ENCODE measurements at regions not wholly inside any gene's neighbourhood (a gene's known extent, or its start where the extent isn't known, plus 50 kb on each side); places are given as distances from the start of the nearest gene placed in this dataset.

DNA sequence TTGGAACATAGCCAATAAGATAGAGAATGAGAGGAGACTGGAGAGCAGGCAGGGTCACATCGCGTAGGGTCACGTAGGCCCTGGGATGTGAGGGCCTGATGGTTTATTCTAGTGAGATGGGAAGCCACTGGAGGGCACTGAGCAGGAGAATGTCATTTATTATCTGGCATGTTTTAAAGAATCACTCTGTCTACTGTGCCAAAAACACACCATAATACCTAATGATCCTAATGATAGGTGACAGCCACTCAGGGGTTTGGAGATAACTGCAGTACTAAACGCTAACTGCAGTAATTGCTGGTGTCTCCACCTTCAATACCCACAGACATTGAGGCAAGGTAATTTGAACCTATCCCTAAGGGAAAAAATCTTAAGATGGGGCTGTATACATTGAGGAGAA is 185.4 kb downstream of the TTLL7 start:
- DNase-seq: no peak

DNA sequence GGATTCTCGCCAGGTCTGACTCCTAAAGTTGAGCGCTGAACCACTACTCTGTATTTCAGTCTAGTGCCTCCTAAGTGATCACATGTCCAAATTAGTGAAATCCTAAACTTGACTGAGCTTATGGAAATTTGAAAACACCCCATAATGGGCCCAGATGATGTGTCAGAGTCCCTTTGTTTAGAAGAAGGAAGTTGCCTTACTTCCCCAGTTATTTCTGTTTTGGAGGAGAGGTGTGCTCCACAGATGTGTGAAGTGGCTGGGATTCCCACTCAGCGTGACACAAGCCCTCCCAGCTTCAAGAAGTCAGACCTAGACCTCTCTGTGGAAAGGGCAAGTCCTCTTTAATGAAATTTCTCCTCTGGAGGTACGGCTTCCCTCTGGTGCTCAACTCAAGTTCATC is 188.8 kb downstream of the TTLL7 start:
- DNase-seq: peak; percentile 27 to 57 (median 37)

DNA sequence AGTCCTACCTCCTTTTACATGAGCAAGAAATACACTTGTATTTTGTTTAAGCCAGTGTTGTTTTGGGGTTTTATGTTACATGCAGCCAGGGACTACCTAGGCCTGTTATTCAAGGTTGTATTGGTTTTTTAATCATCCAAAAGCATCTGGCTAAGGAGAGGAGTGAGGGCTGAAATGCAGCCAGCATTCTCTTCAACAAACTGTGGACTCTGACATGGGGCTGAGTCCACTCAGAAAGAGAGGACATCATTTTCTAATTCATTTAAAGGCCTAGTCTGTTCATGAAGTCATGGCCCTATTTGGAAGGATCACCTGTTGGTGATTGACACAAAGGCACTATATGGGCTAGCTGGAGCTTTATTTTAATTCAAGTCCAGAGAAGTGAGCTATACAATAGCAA is 190.4 kb downstream of the TTLL7 start:
- no peak for DNase-seq

GRCh38 chr1:83807821-83808220 is 191.1 kb downstream of the TTLL7 start:
- DNase-seq: no peak

GRCh38 chr1:83807231-83807630 is 191.7 kb downstream of the TTLL7 start:
- DNase-seq: no peak

- DNase-seq: no peak
Observed at GRCh38 chr1:83805921-83806320, 193.0 kb downstream of the TTLL7 start.

DNA sequence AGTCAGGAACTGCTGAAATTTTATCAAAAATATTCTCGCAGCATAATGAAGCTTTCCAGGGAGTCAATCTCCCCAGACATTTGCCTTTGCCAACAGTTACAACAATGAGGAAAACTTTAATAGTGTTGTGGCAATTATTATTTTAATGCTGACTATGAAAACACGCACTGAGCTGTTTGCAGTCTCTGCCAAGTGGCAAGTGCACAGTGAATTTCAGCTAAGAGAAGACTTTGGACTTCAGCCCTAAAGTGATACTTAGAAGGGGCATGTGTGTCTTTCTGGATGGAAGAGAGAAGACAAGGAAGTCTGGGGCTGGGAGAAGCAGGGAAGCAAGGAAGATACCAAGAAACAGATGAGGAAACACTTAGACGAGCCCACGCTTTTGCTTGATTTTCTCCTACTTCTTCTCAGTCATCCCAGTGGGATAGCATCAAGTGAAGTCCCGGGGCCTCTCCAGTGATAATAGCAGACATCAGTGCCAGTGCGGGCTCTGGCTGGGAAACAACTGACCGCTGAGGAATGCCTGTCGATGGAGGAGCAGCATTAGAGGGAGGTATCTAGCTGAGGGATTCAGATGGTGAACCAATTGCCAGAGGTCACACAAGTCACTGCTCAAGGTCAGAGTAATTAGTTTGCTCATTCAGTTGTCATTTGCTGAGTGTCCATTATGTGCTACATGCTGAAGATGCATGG is 196.3 kb downstream of the TTLL7 start:
- DNase-seq: no peak

DNA sequence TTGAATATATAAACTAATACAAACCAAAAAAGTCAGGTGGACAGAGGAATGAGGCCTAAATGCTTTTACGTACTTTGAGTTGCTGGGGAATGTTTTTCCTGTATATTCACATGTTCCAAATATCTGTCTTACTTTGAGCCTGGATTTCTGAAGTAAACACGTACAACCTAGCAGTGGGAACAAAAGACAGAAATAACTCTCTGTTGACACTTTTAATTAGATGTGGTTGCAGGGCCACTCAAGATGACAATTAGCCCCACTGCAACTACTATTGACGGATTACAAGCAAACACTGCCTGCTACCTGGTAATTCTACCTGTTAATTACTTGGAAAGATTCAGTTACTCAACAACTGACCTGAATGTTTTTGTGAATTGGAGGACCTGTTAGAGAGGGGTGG is 196.9 kb downstream of the TTLL7 start:
- no peak for DNase-seq

DNA sequence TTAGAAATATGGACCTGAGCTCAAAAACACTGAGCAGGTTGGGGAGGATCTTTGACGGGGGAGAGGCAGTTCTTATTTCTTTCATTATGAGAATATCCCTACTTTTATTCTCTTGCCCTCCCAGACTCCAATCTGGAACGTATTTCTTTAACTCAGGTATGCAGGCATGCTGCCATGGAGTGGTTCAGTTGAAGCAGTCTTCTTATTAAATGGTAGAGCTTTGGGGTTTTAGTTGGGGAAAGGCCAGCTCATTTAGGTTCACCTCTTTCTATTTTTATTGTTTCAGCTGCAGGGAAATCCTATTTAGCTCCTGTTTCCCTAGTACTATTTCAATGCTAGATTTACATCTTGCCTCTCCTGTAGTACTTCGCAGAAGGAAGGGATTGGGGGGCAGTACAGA is 198.9 kb downstream of the TTLL7 start:
- DNase-seq: no peak

- DNase-seq: no peak
Observed at GRCh38 chr1:83799594-83799993, 199.3 kb downstream of the TTLL7 start.

DNA sequence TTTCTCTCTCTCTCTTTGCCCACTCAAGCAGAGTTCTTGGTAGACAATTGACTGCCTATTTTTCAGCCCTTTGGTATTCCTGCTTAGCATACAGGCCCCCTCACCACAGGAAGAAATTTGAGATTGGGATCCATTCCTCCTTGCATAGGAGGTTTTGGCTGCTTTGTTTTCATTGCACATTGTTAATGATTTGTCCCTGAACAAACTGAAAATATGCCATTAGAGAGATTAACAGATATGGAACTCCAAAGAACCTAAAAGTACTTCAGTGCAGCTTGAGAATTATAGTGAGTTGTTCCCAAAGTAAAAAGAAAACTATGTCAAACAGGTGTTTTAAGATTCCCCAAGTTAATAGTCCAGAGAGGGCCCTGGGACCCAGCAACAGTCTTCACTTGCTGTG is 200.0 kb downstream of the TTLL7 start:
- no peak for DNase-seq

DNA sequence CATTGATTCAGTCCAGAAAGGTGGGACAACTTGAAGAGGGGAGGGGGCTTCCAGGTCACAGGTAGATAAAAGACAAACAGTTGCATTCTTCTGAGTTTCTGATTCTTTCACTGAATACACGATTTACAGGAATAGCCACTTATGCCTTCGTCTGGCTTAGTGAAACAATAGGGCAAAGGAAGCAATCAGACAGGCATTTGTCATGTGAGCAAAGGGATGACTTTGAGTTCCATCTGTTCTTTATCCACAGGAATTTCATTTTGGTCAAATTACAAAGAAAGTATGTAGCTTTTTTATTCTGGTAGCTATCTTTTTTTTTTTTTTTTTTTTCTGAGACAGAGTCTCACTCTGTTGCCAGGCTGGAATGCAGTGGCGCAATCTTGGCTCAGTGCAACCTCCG is 202.5 kb downstream of the TTLL7 start:
- DNase-seq: no peak

- no peak for DNase-seq
Observed at GRCh38 chr1:83794384-83794783, 204.5 kb downstream of the TTLL7 start.

DNA sequence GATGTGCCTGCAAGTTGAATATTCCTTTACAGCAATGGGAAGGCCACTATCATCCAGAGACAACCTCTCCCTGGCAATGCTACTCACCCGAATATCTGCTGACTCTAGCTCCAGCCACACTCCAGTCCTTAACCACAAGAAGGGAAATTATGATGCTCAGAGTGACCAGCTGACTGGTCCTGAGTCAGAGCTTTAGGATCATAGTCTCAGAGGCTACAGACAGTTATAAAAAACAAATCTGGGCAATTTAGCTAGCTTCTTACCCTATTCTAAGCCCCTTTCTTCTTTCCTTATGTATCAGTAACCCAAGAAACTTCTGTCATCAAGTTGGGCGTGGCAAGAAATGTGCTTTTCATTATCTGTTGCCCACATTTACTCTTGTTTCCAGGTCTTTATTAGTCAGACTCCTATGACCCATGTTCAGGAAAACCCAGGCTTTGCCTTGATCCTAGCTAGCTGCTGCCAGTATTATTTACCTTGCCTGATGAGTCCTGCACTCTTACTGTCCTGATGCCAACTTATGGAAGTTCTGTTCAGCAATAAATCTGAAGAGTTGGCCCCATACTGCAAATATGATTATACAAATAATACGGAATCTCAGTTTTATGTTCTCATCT is 207.0 kb downstream of the TTLL7 start:
- peak; percentile 39 to 60 (median 41) for DNase-seq

DNA sequence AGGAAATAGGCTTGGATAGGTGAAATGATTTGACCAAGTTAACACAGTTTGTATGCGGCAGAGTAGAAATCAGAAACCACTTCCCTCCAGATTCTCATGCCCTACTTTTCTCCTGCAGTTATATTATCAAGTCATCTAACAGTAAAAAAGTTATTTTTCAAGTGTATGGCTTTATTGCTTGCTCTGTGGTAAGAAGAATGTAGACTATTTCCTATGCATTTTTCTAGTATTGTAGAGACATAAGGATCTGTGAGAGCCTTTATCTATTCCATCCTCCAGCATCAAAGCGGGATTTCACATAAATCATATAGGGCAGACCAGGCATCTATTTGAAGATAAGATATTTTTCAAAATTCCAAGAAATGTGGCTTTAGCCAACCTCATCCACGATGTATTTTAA is 208.5 kb downstream of the TTLL7 start:
- no peak for DNase-seq

DNA sequence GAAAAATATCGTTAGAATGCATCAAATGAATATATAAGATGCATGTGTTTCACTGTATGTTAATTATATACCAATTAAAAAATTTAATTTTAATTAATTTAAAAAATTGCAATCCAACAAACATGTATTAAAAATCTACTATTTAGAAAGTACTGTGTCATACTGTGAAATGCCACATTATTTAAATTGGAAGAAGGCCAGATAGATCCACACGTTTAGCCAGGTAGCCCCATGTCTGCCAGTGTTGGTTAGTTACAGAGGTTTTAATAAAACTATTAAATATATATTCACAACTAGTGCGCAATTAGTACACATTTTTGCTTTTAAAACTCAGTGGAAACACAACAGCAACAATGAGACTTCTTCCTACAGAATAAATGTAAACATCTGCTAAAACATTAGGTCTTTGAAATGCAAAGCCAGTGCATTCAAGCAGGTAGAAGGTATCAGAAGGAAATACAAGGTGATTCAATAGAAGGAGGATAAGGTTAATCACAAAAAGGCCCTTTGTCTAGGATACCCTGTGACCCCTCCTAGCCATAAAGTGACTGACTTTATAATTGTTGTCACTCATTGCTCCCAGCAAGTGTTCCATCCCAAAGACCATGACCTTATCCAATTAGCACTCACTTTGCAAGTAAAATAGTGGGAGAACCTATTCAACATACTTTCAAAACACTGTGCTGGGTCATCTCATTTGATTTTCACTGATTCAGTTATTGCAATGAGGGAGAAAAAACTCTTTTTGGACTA is 211.5 kb downstream of the TTLL7 start:
- no peak for DNase-seq

DNA sequence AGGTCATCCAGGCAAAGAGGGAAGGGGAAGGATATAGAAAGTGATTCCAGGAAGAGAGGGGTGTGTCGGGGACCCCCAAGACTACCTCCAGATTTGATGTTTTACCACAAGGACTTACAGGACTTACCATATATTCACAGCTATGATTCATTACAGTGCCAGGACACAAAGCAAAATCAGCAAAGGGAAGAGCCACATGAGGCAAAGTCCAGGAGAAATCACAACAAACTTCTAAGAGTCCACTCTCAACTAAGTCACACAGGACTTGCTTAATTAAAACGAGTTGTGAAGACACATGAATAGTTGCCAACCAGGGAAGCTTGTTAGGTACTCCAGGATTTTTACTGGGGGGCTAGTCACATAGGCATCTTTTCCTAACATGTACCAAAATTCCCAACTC is 217.3 kb downstream of the TTLL7 start:
- DNase-seq: no peak

DNA sequence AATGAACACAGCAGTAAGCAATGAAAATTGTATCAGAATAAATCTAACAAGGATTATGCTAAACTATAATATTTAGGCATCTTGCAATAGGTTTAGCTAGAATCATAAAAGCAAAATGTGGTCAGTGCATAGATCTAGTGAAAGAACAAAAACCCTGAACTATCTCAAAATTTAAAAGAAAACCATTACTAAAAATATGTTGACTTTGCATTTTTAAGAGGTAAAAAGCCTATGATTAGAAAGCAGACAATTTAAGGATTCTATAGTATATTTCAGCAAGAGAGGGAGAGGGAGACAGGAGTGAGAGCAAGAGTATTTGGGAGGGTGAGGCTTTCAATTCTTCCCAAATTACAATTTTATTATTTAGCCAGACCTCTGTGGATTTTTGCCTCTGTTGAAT is 219.4 kb downstream of the TTLL7 start:
- DNase-seq: no peak

DNA sequence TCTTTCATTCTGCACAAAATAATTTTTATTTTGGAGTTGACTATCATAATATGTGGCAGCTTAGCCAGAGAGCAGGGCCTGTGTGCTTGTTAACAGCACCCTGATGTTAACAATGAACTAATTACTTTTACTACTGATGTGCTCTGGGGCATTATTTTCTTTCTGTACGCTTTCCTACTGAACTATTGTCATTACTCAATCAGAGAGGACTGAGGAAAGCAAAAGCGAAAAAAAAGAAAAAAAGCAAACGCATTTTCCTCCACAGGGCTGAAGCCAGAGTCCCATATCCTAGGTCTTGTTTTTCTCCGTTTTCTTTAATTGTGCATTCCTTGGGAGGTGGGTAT is 221.2 kb downstream of the TTLL7 start:
- DNase-seq: no peak

- no peak for DNase-seq
Observed at GRCh38 chr1:83776913-83777757, 221.8 kb downstream of the TTLL7 start.

DNA sequence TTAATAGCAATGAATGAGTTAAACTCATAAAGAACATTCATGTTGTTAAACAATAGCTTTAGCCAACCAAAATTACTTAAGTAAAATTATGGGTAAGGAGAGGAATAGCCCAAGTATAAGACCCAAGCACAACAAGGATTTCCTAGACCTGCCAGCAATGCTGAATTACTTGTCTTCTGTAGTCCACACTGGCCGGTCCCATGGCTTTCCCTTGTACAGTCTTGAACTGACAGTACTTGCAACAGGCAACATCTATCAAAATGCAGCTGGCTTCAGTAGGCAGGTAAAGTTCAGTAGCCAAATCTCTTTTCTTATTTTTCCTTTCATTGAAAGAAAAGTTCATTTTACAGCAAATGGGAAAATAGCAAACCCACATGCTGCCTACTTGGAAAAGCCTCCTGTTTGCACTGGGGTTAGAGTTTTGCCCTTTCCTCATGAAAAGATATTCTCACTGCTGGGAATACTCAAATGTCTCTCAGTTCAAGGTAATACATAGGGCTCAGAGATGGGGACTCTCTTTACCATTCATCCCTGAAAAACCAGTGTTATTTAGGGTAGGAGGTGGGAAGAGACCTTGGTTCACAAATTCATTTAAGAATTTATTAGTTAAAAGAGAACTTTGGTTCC is 222.8 kb downstream of the TTLL7 start:
- no peak for DNase-seq

DNA sequence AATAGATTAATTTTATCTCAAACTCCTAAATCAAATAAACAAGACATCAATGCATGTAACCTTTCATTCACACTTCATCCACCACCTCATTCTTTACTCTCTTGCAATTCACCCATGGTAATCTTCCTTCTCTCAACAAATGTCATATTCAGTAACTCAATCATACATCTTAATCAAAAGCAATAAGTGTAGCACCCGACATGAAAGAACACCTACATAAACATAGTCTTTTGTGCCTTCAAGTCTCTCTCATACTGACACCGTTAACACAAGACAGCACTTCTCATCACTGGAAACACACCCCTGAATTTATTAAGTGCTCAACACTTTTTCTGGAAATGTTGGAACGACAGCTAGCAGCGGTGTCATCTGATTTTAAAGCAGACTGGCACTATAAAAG is 225.9 kb downstream of the TTLL7 start:
- DNase-seq: no peak

DNA sequence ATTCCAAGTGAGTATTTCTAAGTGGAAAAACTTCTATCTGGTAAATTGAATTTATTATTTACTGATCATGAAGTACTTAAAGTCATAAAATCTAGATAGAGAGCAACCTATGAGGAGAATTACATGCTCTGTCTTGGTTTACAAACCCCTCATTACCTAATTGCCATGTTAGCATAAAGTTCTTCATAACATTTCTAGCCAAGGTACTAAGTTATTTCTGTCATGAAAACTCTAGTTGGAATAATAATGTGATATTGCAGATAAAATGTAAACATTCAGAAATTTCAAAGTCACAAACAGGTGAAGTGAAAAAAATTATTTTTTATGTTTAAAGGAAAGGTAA is 228.6 kb downstream of the TTLL7 start:
- no peak for DNase-seq

All from suppressor macrophage treated with lipopolysaccharide for 1 hour (primary cell).